HG03565 (cell line): ENCODE measurements at regions not wholly inside any gene's neighbourhood (a gene's known extent, or its start where the extent isn't known, plus 50 kb on each side); places are given as distances from the start of the nearest gene placed in this dataset.
"Not testable (repeated sequence)": the region's sequence is repeated elsewhere in the genome, so short reads cannot be mapped to it uniquely, and the experiment has no call there.

Experiments
- ATAC-seq: cut with Tn5 transposase; IDR thresholded peaks from one replicate; pipeline ENCODE4 v1.9.1; 2021; ENCODE audit warnings: mild to moderate bottlenecking, moderate library complexity; ENCODE audit not compliant: unreplicated experiment

DNA sequence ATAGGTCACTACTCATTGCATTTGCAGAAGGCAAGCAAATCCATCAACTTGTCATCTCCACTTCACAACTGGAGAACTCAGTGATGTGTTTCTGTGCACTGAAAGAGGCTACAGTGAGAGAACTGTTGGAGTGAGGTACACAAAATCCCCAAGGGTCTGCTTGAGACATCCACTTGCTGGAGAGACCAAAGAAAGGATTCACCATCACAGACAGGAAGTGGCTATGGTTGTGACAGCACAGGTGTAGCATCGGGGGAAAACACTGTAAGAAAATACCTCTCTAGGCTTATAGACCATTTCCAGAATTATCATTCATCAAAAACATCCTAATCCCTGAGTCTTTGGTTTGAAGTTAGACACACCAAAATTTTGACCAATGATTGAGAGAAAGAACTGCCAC is 201.3 kb upstream of the OR4E1 start:
- no peak for ATAC-seq

DNA sequence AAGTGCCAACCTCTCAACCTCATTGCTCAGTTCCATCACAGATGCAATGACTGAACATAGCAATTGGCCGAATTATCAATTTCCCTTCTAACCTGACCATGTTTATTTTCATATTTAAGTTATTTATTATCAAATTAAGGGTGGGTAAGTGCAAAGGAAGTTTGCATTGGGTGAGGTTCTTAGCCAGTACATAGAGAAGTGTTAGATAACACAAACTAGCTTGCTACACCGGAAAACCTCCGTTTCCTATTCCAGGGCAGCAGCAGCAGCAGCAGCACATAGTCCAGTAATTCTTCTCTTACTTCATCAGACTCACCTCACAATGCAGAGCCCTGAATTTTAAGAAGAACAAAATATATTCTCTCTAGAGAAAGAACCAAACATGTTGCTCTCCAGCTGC is 200.5 kb upstream of the OR4E1 start:
- ATAC-seq: no peak

DNA sequence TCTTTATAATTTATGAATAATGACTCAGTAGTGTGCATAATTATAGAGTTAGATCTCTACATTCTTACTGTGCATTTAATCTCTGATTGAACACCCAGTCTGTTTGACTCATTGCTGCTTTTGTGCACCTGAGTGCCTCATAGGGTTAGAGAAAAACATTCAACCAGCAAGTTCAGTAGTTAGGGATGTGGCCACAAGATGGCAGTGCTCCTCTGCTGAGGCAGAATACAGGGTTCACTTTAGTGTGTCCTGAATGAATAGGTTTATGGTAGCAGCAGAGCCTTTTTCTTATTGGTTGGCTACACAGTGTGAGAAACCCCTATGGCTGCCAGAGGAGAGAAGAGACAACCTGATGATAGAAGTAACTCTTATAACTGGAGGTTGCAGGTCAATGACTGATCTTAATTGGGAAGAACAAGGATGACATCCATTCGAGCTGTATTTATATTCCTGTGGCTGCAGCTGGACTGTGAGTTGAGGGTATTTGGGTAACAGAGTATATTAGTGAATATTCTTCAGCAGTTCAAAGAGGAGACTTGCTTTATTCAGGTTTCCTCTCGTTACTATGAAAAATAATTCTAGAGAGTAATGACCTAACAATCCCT is 194.9 kb upstream of the OR4E1 start:
- ATAC-seq: peak; percentile 86

DNA sequence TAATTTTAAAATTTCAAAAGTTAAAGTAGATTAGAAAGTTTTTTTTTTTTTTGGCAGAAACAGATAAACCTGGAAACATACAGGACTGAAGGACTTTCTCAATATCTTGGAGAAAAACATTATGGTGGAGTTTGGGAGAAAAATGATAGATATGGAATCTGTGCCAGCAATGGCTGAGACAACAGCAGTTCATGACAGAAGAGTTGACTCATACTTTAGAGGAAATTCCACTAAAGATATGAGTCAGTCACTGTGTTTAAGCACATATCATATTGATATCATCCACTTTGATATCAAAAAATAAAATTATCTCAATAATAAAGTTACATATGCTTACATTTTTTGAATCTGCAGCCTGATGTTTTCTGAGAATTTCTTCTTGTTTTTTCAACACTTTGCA is 193.9 kb upstream of the OR4E1 start:
- no peak for ATAC-seq

DNA sequence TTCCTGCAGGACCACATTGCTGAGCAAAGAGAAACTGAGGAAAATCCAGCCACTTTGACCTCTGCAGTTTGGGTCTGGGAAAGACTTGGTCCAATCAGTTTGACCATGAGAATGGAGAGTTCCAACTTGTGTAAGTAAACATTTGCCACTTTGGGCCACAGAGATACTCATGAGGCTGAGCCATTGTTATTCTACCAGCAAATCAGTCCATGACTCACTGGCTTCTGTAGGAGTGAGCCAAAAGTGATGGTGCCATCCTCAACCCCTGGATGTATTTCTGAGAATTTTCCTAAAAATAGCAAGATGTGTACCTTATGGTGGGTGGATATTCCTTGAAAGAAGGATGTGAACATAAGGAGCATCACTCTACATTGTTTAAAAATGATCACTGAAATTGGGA is 192.9 kb upstream of the OR4E1 start:
- no peak for ATAC-seq

DNA sequence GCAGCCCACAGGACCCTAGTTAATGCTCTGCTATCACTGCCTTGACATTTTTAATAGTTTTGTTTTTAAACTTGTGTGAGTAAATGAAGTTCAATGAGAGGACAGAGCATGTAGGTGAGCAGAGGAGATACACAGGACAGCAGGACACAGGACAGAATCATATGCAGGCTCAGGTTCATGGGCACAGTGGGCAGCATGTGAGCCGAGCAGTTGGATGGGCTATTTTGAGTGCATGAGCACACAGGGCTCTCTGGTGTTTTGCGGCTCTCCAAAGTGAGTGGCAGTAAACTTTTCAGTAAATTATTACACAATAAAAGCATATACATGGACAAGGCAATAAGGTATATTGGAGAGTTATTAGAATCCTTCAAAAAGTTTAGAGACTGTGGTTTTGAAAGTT is 189.7 kb upstream of the OR4E1 start:
- ATAC-seq: no peak

DNA sequence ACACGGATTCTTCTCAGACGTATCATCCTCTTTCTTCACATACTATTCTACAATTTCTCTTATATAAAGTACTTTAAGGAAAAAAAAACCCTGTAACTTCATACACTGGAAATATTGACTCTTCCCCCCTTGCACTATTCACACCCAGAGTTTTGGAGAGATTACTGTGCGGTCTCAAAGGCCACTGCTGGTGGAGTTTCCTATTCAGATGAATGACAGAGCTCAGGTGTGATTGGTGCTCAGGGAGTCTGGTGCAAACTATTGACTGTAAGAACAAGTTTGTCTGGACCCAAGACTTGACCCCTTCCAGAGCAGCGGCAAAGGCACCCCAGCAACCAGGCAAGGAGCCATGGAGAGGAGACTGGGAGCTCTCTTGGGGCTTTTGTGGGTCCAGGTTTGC is 187.5 kb upstream of the OR4E1 start:
- ATAC-seq: no peak

DNA sequence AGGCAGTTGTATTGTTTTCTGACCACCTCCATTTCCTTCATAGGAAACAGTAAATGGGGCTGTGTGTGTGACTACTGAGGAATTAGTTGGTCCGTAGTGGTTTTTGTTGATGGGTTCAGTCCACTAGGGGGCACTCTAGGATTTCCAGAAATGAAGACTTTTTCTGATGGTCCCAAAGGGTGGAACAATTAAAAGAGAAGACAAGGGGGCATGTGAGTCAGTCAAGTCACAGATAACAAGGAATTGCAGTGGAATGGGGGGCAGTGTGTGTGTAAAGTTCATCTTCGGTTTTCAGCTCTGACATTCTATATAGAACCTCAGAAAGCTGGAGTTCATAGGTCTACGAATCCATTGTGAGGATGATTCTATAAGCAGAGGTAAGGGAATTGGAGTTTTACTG is 186.6 kb upstream of the OR4E1 start:
- no peak for ATAC-seq

DNA sequence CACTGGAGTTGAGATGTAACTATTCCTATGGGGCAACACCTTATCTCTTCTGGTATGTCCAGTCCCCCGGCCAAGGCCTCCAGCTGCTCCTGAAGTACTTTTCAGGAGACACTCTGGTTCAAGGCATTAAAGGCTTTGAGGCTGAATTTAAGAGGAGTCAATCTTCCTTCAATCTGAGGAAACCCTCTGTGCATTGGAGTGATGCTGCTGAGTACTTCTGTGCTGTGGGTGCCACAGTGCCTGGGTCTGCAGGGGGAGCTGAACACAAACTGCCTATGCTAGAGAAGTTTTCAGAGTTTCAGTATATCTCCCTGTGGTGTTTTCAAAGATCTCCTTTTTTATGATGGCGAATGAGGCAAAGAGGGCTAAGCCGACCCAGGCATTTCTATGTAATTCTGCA is 179.2 kb upstream of the OR4E1 start:
- no peak for ATAC-seq

DNA sequence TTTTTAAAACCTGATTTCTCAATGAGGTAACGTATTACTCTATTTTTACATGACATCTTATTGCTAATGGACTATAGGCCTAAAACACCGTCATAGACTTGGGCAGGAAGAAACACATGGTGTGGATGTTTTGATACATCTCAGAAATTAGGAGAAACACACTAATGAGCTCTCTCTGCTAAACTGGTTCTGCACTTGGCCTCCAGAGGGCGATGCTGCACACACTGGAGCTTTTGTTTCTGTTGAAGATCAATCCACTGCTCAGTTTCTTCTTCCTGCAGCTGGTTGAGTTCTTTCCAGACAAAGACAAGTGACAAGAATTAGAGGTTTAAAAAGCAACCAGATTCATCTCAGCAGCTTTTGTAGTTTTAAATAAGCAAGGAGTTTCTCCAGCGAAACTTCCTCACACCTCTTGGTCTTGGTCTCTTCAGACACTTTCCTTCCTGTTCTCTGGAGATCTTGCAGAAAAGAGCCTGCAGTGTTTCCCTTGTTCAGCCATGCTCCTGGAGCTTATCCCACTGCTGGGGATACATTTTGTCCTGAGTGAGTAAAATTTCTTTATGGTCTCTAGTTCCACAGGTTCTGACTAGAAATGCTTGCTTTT is 178.5 kb upstream of the OR4E1 start:
- ATAC-seq: no peak

DNA sequence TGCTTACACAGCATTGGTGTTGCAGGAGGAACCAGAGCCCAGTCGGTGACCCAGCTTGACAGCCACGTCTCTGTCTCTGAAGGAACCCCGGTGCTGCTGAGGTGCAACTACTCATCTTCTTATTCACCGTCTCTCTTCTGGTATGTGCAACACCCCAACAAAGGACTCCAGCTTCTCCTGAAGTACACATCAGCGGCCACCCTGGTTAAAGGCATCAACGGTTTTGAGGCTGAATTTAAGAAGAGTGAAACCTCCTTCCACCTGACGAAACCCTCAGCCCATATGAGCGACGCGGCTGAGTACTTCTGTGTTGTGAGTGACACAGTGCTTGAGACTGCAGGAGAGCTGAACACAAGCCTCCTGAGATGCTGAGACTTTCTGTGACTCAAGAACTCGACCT is 173.3 kb upstream of the OR4E1 start:
- ATAC-seq: not testable (repeated sequence)

DNA sequence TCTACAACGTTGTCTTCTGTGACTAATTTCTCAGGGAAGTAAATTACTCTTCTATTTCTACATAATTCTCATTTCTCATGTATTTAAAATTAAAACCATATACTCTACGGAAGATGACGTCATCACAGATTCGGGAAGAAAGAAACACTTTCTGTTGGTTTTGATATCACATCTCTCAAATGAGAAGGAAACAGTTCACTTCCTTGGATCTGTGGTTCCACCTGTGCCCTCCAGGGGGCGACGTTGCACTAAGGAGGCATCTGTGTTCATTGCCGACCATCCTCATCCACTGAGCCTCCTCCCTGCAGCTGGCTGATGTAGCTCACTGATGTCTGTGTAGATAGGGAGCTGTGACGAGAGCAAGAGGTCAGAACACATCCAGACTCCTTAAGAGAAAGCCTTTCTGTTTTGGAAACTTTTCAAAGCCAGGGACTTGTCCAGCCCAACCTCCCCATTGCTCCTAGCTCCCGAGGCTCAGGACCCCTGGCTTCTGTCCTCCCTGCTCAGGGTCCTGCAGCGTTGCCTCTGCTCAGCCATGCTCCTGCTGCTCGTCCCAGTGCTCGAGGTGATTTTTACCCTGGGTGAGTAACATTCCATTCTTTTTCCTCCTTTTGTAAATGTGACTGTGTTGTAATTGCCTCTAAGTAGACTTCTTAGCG is 172.7 kb upstream of the OR4E1 start:
- peak; percentile 56 for ATAC-seq

DNA sequence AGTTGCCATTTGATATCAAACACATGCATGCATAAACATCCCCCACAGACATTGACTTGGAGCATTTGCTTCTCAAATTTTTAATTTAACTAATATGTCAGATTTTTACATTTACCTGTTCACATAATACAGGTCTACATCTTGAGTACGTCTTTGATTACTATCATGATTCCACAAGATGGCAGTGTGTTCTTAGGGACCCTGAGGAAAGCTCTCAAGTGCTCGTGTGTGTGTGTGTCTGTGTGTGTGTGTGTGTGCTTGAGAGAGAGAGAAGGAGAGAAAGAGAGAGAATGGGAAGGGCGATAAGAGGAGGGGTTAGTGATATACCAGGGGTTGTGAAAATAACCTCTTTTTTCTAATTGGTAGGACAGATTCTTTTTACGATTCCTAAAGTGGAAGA is 167.1 kb upstream of the OR4E1 start:
- no peak for ATAC-seq

DNA sequence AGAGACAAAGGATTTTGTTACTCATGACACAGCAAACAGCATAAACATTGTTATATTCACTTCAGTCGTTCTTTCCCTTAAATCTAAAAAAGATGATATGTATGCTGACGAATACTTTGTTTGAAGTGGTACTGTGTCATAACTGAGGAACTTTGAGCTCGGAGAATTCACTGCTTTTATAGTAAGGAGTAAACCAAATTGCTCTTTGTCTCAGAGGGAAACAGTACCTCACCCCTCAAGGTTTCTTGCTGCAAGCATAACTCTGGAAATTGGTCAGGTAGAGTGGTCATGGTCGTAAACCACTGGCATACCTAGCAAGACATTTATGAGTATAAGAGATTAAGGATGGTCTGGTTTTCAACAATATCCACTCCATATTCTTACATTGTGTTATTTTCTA is 160.2 kb upstream of the OR4E1 start:
- ATAC-seq: no peak

DNA sequence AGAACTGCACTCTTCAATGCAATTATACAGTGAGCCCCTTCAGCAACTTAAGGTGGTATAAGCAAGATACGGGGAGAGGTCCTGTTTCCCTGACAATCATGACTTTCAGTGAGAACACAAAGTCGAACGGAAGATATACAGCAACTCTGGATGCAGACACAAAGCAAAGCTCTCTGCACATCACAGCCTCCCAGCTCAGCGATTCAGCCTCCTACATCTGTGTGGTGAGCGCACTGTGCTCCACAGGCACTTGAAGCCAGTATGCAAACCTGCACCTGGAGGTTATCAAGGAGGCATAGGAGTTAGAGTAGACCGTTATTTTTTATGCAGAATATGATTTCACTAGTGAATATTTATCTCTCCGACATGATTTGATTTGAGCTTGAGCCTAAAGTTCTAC is 152.2 kb upstream of the OR4E1 start:
- ATAC-seq: no peak

DNA sequence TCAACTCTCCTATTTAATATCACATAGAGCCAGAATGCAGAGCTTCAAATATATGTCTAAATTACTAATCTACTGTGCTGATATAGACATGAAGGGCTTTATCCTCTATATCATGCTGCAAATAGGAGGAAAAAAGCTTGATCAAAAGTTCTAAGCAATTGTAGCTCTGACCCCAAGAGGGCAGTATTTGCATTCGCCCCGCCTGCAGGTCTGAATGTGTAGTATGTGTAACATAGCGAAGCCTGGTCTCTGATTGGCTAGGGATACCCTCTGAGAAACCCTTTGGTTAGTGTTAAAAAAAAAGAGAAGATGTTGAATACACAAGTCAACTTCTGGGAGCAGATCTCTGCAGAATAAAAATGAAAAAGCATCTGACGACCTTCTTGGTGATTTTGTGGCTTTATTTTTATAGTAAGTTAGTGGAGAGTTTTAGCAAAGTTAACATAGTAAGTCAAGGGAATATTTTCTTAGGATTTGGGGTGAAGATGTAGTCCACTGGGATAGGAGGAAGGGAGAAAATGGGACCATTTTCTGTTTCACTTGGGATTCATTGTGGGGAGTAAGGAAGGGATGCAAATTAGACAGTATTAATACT is 151.6 kb upstream of the OR4E1 start:
- ATAC-seq: no peak

DNA sequence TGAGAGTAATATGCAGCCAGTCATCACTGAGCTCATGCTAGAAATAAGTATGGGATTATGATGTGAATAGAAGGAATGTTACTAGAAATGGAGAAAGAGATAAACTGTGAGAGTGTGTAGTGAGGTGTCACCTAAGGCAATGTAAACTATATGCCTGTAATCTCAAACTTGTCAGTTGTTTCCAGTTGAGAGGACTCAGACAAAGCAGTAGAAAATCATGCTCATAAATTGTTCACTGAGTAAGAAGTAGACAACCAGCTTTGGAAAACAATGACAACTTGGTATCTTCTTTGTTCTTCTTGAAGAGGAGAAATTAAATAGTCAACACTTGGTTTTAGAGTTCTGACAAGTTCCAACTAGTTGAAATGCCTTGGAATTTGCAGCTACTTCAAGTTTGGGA is 148.5 kb upstream of the OR4E1 start:
- ATAC-seq: no peak

DNA sequence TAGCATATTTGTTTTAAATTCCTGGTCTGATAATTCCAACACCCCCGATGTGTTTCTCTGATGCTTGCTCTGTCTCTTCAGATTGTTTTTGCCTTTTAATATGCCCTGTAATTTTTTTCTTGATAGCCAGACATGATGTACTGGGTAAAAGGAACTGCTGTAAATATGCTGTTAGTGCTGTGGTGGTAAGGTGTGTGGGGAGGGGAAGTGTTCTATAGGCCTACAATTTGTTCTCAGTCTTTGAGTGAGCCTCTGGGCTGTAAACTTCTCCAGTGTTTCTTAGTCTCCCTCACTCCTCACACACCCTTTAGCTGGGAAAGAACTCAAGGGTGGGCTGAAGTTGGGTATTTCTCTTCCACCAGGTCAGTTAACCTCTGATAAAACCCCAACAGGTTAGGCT is 147.0 kb upstream of the OR4E1 start:
- no peak for ATAC-seq

DNA sequence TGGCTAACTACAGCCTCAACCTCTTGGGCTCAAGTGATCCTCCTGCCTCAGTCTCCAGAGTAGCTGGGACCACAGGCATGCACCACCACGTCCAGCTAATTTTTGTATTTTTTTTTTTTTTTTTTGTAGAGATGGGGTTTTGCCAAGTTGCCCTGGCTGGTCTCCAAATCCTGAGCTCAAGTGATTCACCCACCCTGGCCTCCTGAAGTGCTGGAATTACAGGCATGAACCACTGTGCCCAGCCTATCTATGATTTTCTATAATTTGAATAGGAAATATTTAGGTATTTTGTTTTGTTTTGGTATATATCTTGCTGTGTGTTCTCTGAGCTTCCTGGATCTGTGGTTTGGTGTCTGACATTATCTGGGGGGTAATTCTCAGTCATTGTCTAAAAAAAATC is 146.3 kb upstream of the OR4E1 start:
- not testable (repeated sequence) for ATAC-seq

DNA sequence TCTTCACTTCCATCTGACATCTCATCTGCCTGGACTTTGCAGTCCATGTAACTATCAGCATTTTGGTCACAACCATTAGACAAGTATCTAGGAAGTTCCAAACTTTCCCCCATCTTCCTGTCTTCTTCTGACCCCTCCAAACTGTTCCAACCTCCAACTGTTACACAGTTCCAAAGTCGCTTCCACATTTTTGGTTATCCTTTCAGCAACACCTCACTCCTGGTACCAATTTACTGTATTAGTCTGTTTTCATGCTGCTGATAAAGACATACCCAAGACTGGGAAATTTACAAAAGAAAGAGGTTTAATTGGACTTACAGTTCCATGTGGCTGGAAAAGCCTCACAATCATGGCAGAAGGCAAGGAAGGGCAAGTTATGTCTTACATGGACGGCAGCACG is 143.4 kb upstream of the OR4E1 start:
- ATAC-seq: not testable (repeated sequence)

DNA sequence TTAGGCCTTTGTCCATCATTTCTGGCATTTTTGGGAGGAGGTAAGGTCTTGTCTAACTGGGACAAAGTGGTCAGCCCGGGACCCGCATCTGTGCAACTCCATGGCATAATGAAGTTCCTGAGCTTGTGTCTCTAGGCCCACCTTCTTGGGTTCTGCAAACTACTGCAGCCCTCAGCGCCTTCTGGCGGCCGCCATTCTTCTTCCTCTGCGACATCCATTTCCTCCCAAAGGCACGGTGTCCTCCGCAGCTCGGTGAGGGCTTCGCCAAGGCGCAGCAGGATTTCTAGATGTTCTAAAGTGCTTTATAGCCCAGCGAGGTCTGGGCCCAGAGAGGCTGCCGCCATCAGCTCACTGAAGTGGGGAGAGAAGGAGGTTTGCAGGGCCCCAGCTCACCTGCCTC is 134.4 kb upstream of the OR4E1 start:
- no peak for ATAC-seq

DNA sequence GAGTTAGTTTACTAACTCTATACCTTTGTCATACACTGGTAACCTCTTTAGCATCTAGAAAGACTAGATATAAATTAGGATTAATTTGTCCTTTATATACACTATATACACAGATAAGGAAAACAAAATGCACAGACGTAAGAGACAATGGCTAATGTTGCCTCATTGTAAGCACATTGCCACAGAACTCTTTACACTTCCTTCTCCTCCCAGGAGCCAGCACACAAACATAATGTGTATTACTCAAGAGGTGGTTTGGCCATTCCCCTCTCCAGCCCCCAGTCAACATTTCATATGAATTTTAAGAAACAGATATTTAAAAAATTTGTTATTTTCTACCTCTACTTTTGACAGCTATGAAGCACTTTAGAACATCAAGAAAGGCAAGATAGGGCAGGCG is 131.4 kb upstream of the OR4E1 start:
- ATAC-seq: no peak
